ENCODE measurements at regions not wholly inside any gene's neighbourhood (a gene's known extent, or its start where the extent isn't known, plus 50 kb on each side); places are given as distances from the start of the nearest gene placed in this dataset.
A peak's percentile ranks its signal among the peaks of the same experiment; 100 is the strongest.

DNA sequence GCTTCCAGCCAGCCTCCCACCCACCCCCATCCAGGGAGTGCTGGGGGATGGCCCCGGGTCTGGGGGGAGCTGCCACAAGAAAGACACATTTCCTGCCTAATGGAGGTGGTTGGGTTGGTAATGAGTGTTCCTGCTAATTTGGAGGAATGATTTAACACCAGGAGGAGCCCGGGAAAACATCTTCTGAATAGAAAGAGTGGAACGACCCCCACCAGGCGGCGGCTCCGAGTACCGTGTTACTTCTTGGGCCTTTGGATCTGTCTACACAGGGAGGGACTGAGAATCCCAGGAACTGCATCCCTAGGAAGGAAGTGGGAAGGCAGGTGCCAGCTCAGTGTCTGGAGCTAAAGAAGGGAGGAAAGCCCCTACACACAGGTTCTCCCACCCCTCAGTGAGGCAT lies 64.6 kb downstream of the TSPAN17 start:
- no peak for DNase-seq

DNA sequence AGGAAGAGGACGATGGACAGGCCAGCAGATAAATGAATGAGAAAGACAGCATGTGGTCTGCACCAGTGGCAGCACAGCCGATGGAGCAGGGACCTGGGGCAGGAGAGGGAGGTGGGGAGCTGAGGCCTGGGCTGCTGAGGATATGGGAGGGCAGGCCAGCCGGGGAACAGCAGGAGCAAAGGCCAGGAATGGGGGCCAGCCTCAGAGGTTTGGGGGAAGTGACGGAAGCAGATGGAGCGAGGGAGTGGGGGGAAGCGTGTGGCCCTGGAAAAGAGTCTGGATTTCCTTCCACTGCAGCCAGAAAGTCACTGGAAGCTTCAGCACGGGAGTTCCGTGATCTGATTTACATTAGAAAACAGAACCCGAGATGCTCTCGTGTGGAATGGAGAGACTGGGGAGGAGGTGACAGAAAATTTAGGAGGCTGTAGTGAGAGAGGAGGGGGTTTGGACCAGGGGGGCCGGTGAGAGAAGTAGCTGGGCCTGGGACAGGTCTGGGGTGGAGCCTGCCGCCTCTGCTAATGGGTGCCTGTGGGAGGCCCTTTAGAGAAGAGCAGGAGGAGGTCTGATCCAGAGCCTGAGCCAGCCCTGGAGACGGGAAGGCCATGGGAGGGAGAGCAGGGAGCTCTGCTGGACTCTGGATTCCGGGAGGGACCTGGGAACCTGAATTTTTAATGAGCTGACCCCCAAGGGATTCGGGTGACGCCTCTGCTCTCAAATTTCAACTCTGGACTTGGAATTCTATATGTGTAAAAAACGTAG lies 65.4 kb downstream of the TSPAN17 start:
- no peak for DNase-seq

DNA sequence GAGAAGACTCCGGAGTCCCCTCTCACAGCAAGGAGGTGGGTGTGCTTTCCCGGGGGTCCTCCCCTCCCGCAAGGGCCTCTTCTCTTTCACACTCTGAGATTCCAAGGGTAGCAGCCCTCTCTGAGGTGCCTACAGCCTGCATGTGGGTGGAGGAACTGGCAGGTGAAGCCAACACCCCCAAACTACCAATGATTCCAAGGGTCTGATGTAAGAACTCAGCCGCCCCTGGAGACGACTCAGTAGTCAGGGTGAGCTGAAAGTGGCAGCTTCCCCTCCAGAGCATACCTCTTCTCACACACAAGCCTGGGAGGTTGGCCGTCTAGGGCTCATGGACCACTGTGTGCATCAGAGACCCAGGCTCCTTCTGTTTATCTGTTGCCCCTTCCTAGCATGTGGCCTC lies 66.1 kb downstream of the TSPAN17 start:
- no peak for DNase-seq

DNA sequence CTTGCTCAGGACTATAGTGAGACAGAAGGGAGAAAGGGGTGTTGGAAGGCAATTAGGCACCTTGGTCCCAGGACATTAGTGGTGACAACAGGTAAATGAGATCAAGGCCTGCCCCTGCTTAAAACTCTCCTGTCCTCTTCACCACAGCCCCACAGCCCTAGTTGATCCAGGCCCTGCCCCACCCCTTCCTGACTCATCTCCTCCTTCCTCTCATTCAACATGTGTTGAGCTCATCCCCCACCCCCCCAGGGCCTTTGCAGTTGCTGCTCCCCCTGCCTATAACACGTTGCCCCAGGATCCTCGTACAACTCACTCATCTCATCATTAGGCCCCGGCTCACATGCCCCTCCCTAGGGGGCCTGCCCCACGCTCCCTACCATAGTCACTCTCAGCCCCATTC lies 66.8 kb downstream of the TSPAN17 start:
- no peak for DNase-seq

GRCh38 chr5:176716320-176716719 lies 69.0 kb downstream of the TSPAN17 start:
- DNase-seq, result peak; percentile 16

DNA sequence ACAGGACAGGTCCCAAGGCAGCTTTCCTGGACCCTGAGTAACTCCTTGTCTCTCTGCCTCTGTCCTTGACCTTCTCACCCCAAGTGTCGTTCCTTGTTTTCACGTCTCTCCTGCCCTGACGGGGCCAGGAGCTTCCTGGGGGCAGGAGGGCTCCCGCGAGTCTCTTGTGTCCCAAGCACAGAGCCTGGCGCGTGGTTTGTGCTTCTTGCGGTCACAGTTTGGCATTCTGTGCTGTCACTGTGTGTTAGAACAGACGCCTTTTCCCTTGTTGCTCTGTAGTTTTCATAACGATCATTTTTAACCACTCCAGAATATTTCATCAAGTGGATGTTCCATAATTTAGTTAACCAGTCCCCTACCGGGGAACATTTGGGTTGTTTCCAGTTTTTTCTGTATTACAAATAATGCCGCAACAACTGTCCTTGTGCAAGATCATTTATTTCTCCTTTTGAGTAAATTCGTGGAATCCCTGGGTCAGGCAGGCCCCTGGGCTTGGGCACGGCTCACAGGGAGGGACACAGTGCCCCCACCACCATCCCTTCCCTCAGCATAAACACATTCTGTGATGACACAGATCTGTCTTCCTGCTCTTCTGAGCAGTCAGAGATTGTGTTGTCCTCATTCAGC lies 71.9 kb downstream of the TSPAN17 start:
- DNase-seq, result no peak

- no peak for DNase-seq
Measured at GRCh38 chr5:176721509-176721908, 74.2 kb downstream of the TSPAN17 start.

GRCh38 chr5:176722757-176723156 lies 75.5 kb downstream of the TSPAN17 start:
- no peak for DNase-seq

- no peak for DNase-seq
Measured at GRCh38 chr5:176723440-176723839, 76.2 kb downstream of the TSPAN17 start.

- no peak for DNase-seq
Measured at GRCh38 chr5:176724472-176724871, 77.2 kb downstream of the TSPAN17 start.

DNA sequence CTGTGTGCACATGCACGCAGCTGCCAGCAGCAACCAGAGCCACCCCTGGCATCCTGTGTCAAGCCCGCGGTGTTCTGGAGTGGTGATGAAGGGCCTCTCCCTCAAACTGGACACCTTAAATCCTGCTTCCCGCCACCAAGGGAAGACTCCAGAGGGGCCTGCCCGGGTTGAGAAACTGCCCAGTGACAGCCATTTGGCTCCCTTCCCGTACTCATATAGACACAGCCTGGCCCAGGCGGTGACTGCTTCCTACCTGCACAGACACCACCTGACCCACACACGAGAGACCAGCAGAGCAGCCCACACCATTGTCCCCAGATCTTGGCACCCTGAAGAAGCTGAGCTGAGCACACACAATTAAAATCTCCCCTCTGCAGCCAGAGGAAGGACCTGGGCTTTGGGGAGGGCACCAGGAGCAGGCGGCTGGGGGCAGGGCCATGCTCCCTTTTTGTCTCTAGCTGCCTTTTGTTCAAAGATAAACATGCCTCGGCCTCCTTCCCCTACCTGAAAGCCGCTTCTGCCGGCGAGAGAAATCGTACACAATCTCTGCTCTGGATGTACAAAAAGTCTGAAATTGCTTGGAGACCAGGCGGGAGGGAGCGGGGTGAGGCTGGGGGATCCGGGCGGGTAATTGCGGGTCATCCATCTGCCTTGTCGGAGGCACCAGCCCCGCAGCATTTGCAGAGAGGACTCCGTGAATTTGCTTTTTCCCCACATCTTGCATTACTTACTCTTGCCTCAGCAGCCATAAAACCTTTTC lies 78.4 kb downstream of the TSPAN17 start:
- no peak for DNase-seq

DNA sequence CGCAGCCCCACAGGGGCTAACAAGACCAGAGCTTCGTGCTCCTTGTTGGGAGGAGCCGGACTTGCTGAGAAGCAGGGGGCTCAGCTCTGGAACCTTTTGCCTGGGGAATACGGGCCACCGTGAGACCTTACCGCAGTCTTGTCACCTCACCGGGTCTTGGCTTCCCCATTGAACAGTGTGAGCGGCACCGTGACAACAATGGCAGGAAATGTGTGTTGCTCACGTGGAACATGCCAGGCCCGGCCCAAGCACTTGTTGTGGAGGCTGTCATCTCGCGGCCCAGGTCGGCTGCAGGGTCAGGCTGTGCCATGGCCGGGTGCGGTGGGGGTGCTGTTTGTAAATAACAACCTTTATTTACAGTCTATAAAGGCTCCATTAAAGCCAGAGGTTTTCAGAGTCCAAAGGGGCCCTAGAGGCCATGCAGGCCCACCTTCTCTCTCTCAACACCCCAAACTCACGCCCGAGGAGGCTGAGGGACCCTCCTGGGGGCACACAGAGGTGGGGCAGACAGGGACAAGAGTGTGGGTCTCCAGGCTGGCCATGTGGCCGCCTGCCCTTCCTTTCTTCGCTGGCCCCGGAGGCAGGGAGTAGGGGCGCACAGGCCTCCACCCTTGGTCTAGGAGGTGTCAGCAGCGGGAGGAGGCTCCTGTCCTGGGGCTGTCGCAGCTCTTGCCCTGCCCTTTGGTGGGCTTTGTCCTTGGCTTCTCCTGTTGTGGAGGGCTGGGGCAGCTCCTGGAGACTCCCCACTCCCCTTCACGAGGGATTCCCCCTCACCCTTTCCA lies 79.7 kb downstream of the TSPAN17 start:
- no peak for DNase-seq

- DNase-seq, result no peak
Measured at GRCh38 chr5:176727528-176727900, 80.2 kb downstream of the TSPAN17 start.

DNA sequence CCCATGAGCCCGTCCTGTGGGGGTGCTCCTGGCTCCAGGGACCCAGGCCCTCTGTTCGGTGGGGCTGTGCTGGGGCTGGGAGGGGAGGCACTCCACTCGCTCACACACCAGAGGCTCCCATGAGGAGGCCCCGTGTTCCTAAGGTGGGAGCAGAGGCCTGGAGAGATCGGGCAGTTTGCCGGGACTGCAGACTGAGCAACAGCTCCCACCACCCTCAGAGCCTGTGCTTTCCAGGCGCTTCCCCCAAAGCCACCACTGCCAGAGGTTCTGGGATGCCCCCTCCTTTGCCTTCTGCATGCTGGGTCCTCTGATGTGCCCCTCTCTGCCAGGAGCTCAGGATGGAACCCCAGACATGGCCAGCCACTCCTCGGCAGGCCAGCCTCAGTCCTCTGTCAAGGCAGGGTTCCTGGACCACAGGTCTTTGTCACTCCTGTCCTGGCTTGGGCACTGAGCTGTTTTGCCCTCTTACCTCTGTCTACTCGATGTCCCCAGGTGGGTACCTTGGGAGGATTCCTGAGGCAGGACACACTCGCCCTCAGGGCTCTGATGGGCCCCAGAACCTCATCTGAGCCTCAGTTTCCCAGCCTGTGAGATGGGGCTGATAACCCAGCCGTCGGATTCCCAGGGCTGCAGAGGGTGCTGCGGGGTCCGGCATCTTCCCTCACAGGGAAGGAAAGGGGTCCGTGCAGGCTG lies 80.8 kb downstream of the TSPAN17 start:
- DNase-seq, result no peak

- no peak for DNase-seq
Measured at GRCh38 chr5:176728831-176729251, 81.5 kb upstream of the UNC5A start.

GRCh38 chr5:176730815-176731475 lies 79.4 kb upstream of the UNC5A start:
- DNase-seq, result no peak

DNA sequence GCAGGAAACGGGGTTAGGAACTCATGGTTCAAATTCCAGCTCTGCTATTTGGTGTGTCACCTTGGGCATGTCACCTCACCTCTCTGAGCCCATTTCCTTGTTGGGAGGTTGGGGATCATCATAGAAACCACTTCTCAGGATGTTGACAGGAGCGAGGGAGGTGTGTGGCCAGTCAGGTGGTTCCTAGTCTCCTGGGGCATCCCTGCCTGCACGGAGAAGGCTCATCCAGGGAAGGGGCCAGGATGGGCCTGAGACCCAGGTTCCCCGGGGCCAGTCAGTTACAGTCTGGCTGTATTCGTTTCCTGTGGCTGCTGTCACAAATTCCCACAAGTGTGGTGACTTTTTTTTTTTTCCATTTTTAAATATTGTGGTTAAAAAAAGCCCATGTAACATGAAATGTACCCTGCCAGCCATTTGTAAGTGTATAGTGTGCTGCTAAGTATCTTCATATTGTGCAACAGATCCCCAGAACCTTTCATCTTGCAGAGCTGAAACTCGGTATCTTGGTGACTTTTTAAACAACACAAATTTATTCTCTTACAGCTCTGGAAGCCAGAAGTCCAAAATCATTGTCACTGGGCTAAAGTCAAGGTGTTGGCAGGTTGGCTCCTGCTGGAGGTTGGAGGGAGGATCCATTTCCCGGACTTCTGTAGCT lies 78.7 kb upstream of the UNC5A start:
- no peak for DNase-seq

DNA sequence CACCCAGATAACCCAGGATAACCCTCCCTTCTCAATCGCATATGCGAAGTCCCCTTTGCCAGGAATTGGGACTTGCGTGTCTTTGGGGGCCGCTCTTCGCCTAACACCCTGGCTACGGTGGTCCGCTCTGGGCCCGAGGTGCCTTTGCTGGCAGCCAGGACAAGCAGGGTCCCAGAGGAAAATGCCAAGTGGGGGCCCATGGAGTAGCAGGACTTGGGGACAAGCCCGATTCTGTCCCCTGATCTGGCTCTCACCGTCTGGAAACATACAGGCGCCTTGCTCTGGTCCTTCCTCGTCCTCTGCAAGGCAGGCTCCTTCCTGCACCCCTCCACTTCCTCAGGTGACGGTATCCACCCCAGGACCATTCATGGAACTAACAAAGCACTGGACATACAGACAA lies 78.1 kb upstream of the UNC5A start:
- no peak for DNase-seq

- no peak for DNase-seq
Measured at GRCh38 chr5:176732736-176733405, 77.5 kb upstream of the UNC5A start.

DNA sequence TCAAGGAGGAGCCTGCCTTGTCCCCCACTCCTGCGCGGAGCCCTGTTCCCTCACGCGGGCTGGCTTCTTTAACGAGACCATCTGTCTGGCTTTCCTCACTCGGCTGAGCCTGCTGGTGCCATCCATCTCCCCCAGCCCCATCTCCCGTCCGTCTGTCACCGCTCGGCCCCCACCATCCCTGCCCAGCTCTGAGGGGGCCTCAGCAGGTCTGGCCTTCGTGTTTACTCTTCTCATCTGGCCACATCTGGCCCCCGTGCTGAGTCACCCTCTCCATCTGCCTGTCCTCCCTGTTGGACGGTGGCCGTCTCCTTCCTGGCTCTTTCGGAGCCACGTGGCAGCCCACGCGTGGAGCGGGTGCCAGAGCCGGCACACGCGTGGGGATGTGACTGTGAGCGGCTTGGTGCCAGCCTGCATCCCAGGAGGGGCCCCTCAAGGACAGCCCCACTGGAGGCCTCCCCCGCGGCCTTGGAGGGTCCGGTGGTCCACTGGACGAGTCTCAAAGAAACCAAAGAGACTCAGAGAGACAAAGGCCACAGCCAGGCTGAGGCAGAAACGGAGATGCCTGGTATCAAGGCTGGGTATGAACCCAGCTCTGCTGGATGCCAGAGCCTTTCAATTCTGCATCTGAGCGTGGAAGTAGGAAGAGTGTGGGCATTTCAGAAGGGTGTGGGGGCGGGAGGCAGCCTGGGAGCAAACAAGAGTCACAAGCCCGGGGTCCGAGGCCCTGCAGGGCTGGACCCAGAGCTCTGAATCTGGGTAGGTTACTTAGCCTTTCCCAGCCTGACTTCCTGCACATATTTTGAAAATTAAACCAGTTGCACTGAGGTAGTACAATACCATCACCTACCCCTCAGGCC lies 76.7 kb upstream of the UNC5A start:
- peak; percentile 72 for DNase-seq
